H9 (cell line): ENCODE measurements at regions not wholly inside any gene's neighbourhood (a gene's known extent, or its start where the extent isn't known, plus 50 kb on each side); places are given as distances from the start of the nearest gene placed in this dataset.

ENCODE experiments used
- DNase-seq: peaks from one replicate; pipeline ENCODE4 v3.0.0-alpha.2; 2017
- H2AFZ ChIP-seq: one replicate; pipeline ENCODE4 v1.6.1; 2013; ENCODE audit warnings: mild to moderate bottlenecking, low read length, control low read depth, moderate library complexity
- H2AK5ac ChIP-seq: 2 replicates; pipeline ENCODE4 v1.6.1; 2013; ENCODE audit warnings: low read length, control low read depth, mixed read lengths; ENCODE audit not compliant: insufficient read length
- H2BK120ac ChIP-seq: one replicate; pipeline ENCODE4 v1.6.1; 2013; ENCODE audit warnings: low read depth, mild to moderate bottlenecking, low read length, control low read depth, inconsistent platforms; ENCODE audit not compliant: poor library complexity, severe bottlenecking
- H2BK12ac ChIP-seq: 2 replicates; pipeline ENCODE4 v1.6.1; 2013; ENCODE audit warnings: low read length, control low read depth, mixed read lengths, low read depth; ENCODE audit not compliant: insufficient read length
- H2BK15ac ChIP-seq: 2 replicates; pipeline ENCODE4 v1.6.1; 2013; ENCODE audit warnings: low read depth, low read length, control low read depth
- H2BK20ac ChIP-seq: one replicate; pipeline ENCODE4 v1.6.1; 2013; ENCODE audit warnings: low read depth, mild to moderate bottlenecking, low read length, control low read depth, inconsistent platforms; ENCODE audit not compliant: poor library complexity, severe bottlenecking
- H2BK5ac ChIP-seq: 2 replicates; pipeline ENCODE4 v1.6.1; 2013; ENCODE audit warnings: low read length, control low read depth, mixed read lengths; ENCODE audit not compliant: insufficient read length
- H3K14ac ChIP-seq: 2 replicates; pipeline ENCODE4 v1.6.1; 2013; ENCODE audit warnings: low read length, control low read depth; ENCODE audit not compliant: insufficient read depth
- H3K18ac ChIP-seq: 2 replicates; pipeline ENCODE4 v1.6.1; 2013; ENCODE audit warnings: low read depth, mild to moderate bottlenecking, mixed read lengths, low read length, control low read depth; ENCODE audit not compliant: insufficient read length
- H3K23ac ChIP-seq: 2 replicates; pipeline ENCODE4 v1.6.1; 2013; ENCODE audit warnings: low read length, control low read depth, mixed read lengths, low read depth; ENCODE audit not compliant: insufficient read length
- H3K23me2 ChIP-seq: 2 replicates; pipeline ENCODE4 v1.6.1; 2013; ENCODE audit warnings: low read depth, mild to moderate bottlenecking, mixed read lengths, low read length, control low read depth; ENCODE audit not compliant: insufficient read length, poor library complexity, severe bottlenecking
- H3K27ac ChIP-seq: 2 replicates; pipeline ENCODE4 v1.5.1; 2013; ENCODE audit warnings: low read length, control low read depth, mixed read lengths, low read depth; ENCODE audit not compliant: insufficient read length
- H3K27me3 ChIP-seq: 2 replicates; pipeline ENCODE4 v1.6.1; 2013; ENCODE audit warnings: low read length, control low read depth, inconsistent platforms; ENCODE audit not compliant: insufficient read depth
- H3K4ac ChIP-seq: 2 replicates; pipeline ENCODE4 v1.6.1; 2013; ENCODE audit warnings: low read depth, mild to moderate bottlenecking, control low read depth, inconsistent platforms, low read length, moderate library complexity
- H3K4me1 ChIP-seq: 2 replicates; pipeline ENCODE4 v1.6.1; 2013; ENCODE audit warnings: low read length, control low read depth, inconsistent platforms; ENCODE audit not compliant: insufficient read depth
- H3K4me2 ChIP-seq: 2 replicates; pipeline ENCODE4 v1.6.1; 2013; ENCODE audit warnings: low read length, control low read depth, mixed read lengths; ENCODE audit not compliant: insufficient read length, insufficient read depth
- H3K56ac ChIP-seq: 2 replicates; pipeline ENCODE4 v1.6.1; 2013; ENCODE audit warnings: low read depth, mild to moderate bottlenecking, mixed read lengths, low read length, control low read depth; ENCODE audit not compliant: insufficient read length
- H3K79me1 ChIP-seq: 2 replicates; pipeline ENCODE4 v1.6.1; 2013; ENCODE audit warnings: low read depth, mild to moderate bottlenecking, moderate library complexity, low read length, control low read depth, inconsistent platforms; ENCODE audit not compliant: insufficient read depth, poor library complexity, severe bottlenecking
- H3K79me2 ChIP-seq: 2 replicates; pipeline ENCODE4 v1.6.1; 2013; ENCODE audit warnings: low read length, control low read depth, inconsistent platforms; ENCODE audit not compliant: insufficient read depth
- H3K9ac ChIP-seq: 2 replicates; pipeline ENCODE4 v1.6.1; 2013; ENCODE audit warnings: low read length, control low read depth, mixed read lengths; ENCODE audit not compliant: insufficient read length; ENCODE audit errors: extremely low read depth
- H3K9me3 ChIP-seq: one replicate; pipeline ENCODE4 v1.6.1; 2013; ENCODE audit warnings: low read depth, low read length, inconsistent platforms; ENCODE audit not compliant: control insufficient read depth
- H3T11ph ChIP-seq: one replicate; pipeline ENCODE4 v1.6.1; 2013; ENCODE audit warnings: mild to moderate bottlenecking, low read length, control low read depth, inconsistent platforms
- H4K20me1 ChIP-seq: one replicate; pipeline ENCODE4 v1.6.1; 2013; ENCODE audit not compliant: control insufficient read depth, insufficient read length, insufficient read depth
- H4K5ac ChIP-seq: 2 replicates; pipeline ENCODE4 v1.6.1; 2013; ENCODE audit warnings: low read depth, mild to moderate bottlenecking, mixed read lengths, low read length, control low read depth; ENCODE audit not compliant: insufficient read length
- H4K8ac ChIP-seq: replicated peaks from 2 replicates; pipeline ENCODE4 v1.6.1; 2013; ENCODE audit warnings: low read length, control low read depth, mixed read lengths, low read depth; ENCODE audit not compliant: insufficient read length
- H4K91ac ChIP-seq: 2 replicates; pipeline ENCODE4 v1.6.1; 2013; ENCODE audit warnings: low read depth, mild to moderate bottlenecking, moderate library complexity, mixed read lengths, low read length, control low read depth; ENCODE audit not compliant: insufficient read length
- H3K27ac Mint-ChIP-seq, 3 experiments: 2 replicates in 2 of 3; 3 replicates in 1 of 3; pipeline ENCODE4 v1.8.0; 2020 to 2021; ENCODE audit warnings: mixed read lengths in 3 of 3, mild to moderate bottlenecking in 1 of 3, moderate library complexity in 1 of 3
- H3K27me3 Mint-ChIP-seq: 2 replicates; pipeline ENCODE4 v1.8.0; 2021; ENCODE audit warnings: low read depth, mild to moderate bottlenecking, moderate library complexity, mixed read lengths
- H3K36me3 Mint-ChIP-seq, 3 experiments: 2 replicates in 2 of 3; 3 replicates in 1 of 3; pipeline ENCODE4 v1.8.0; 2020 to 2021; ENCODE audit warnings: low read depth in 3 of 3, mixed read lengths in 3 of 3; ENCODE audit not compliant: insufficient read depth in 1 of 3
- H3K4me1 Mint-ChIP-seq, 2 experiments: 2 replicates each; pipeline ENCODE4 v1.8.0; 2020; ENCODE audit warnings: mixed read lengths in 2 of 2
- H3K4me3 Mint-ChIP-seq, 2 experiments: 2 replicates in 1 of 2; 3 replicates in 1 of 2; pipeline ENCODE4 v1.8.0; 2020 to 2021; ENCODE audit warnings: mild to moderate bottlenecking in 2 of 2, mixed read lengths in 2 of 2, moderate library complexity in 1 of 2
- H3K9me3 Mint-ChIP-seq, 2 experiments: 2 replicates in 1 of 2; 3 replicates in 1 of 2; pipeline ENCODE4 v1.8.0; 2020; ENCODE audit warnings: mild to moderate bottlenecking in 2 of 2, mixed read lengths in 2 of 2, moderate library complexity in 1 of 2
- CTCF ChIP-seq: fragments of 200-600 bp; sonication (generic); conservative IDR thresholded peaks from 3 replicates; pipeline ENCODE4 v1.8.0; 2021; ENCODE audit warnings: antibody characterized with exemption, mild to moderate bottlenecking
- WGBS: extraction: QIAGEN DNeasy Blood & Tissue Kit; methylation state at CpG from one replicate; pipeline ENCODE4 v1.1.7; 2013; ENCODE audit warnings: missing lambda C conversion rate, low lambda C conversion rate, mixed read lengths; ENCODE audit not compliant: insufficient read length; ENCODE audit errors: extremely low coverage; 5-methylcytosine and 5-hydroxymethylcytosine counted together

GRCh38 chr2:21466341-21466927, 342.7 kb downstream of the TDRD15 start:
- H3K27me3 Mint-ChIP-seq = no peaks in the 10 kb centered on the region
- no peaks in the 10 kb centered on the region; a peak in 1 of 7 replicates for H3K36me3 Mint-ChIP-seq
- Histone ChIP-seq H4K5ac (no peak overlapping the region), H3K4me1 (no peaks in the 10 kb centered on the region), H2BK15ac (no peak overlapping the region), H4K20me1 (no peaks in the 10 kb centered on the region), H4K8ac (no peak overlapping the region), H3K4ac (no peak overlapping the region), H2AFZ (no peak overlapping the region), H2BK12ac (no peak overlapping the region), H3K9ac (no peak overlapping the region), H2AK5ac (no peak overlapping the region), H3K4me2 (no peak overlapping the region), H2BK5ac (no peak overlapping the region), H2BK20ac (no peak overlapping the region), H3T11ph (no peak overlapping the region), H3K27ac (no peak overlapping the region), H3K9me3 (no peaks in the 10 kb centered on the region), H3K23ac (no peak overlapping the region), H3K79me1 (no peaks in the 10 kb centered on the region), H4K91ac (no peak overlapping the region), H2BK120ac (no peak overlapping the region), H3K56ac (no peak overlapping the region), H3K23me2 (no peaks in the 10 kb centered on the region), H3K14ac (no peak overlapping the region), H3K18ac (no peak overlapping the region), H3K79me2 (no peaks in the 10 kb centered on the region), H3K27me3 (no peaks in the 10 kb centered on the region)
- no peaks in the 10 kb centered on the region; a peak in 1 of 5 replicates for H3K9me3 Mint-ChIP-seq
- H3K4me1 Mint-ChIP-seq = peaks cover 13 to 19% of the 10 kb centered on the region in 2 experiments
- no peak for DNase-seq
- no peak overlapping the region for H3K4me3 Mint-ChIP-seq
- TF ChIP-seq CTCF = no peak
- WGBS = no CpG with 5 or more reads among the region's 1 CpG
- no peak overlapping the region for H3K27ac Mint-ChIP-seq
